Thyroid gland (tissue), 4 donors: ENCODE measurements at regions not wholly inside any gene's neighbourhood (a gene's known extent, or its start where the extent isn't known, plus 50 kb on each side); places are given as distances from the start of the nearest gene placed in this dataset.

Source experiments
- CTCF ChIP-seq, 6 experiments: fragments of 200-600 bp in 3 of 6; fragments of 450-650 bp in 3 of 6; sonication (generic) in 3 of 6; IDR thresholded peaks; one replicate each; pipeline ENCODE4 v1.5.1; 2016 to 2019; ENCODE audit warnings: antibody characterized with exemption in 6 of 6, mild to moderate bottlenecking in 2 of 6, inconsistent platforms in 1 of 6, moderate library complexity in 1 of 6
- POLR2A ChIP-seq, 2 donors: fragments of 450-650 bp; IDR thresholded peaks; one replicate each; pipeline ENCODE4 v1.6.1; 2017; ENCODE audit warnings: antibody characterized with exemption in 2 of 2, mild to moderate bottlenecking in 2 of 2, moderate library complexity in 1 of 2

- TF ChIP-seq CTCF (IDR thresholded peaks at IDR 0.05) (no peak), POLR2A (IDR thresholded peaks at IDR 0.05) (no peak)
These were observed 108.6 kb upstream of the NAA20 start for GRCh38 chr20:19908576-19908975.
